HEK293T (cell line): ENCODE measurements at regions not wholly inside any gene's neighbourhood (a gene's known extent, or its start where the extent isn't known, plus 50 kb on each side); places are given as distances from the start of the nearest gene placed in this dataset.

Experiments used
- ARNT ChIP-seq: fragments of 450-650 bp; IDR thresholded peaks from 2 replicates; pipeline ENCODE4 v1.6.1; 2017; ENCODE audit warnings: mild to moderate bottlenecking
- BHLHE40 ChIP-seq: fragments of 450-650 bp; IDR thresholded peaks from 2 replicates; pipeline ENCODE4 v1.6.1; 2016; ENCODE audit warnings: mild to moderate bottlenecking, moderate library complexity, borderline replicate concordance
- ELF4 ChIP-seq: fragments of 450-650 bp; IDR thresholded peaks from 2 replicates; pipeline ENCODE4 v1.6.1; 2017; ENCODE audit warnings: antibody characterized with exemption
- FOXA1 ChIP-seq: fragments of 450-650 bp; IDR thresholded peaks from 2 replicates; pipeline ENCODE4 v1.6.1; 2016; ENCODE audit warnings: mild to moderate bottlenecking
- FOXK2 ChIP-seq: fragments of 450-650 bp; IDR thresholded peaks from 2 replicates; pipeline ENCODE4 v1.6.1; 2016; ENCODE audit warnings: mild to moderate bottlenecking
- FOXM1 ChIP-seq: fragments of 450-650 bp; IDR thresholded peaks from 2 replicates; pipeline ENCODE4 v1.6.1; 2017; ENCODE audit warnings: mild to moderate bottlenecking, borderline replicate concordance
- HDGF ChIP-seq: fragments of 450-650 bp; IDR thresholded peaks from 2 replicates; pipeline ENCODE4 v1.6.1; 2017; ENCODE audit warnings: antibody characterized with exemption, borderline replicate concordance
- LEF1 ChIP-seq: fragments of 450-650 bp; IDR thresholded peaks from 2 replicates; pipeline ENCODE4 v1.6.1; 2017; ENCODE audit warnings: mild to moderate bottlenecking, borderline replicate concordance
- NFRKB ChIP-seq: fragments of 450-650 bp; IDR thresholded peaks from 2 replicates; pipeline ENCODE4 v1.6.1; 2016; ENCODE audit warnings: mild to moderate bottlenecking, moderate library complexity
- PKNOX1 ChIP-seq: fragments of 450-650 bp; IDR thresholded peaks from 2 replicates; pipeline ENCODE4 v1.6.1; 2016
- SP1 ChIP-seq: fragments of 450-650 bp; IDR thresholded peaks from 2 replicates; pipeline ENCODE4 v1.6.1; 2017
- SUZ12 ChIP-seq: fragments of 450-650 bp; IDR thresholded peaks from 2 replicates; pipeline ENCODE4 v1.6.1; 2016; ENCODE audit warnings: mild to moderate bottlenecking
- TARDBP ChIP-seq: fragments of 450-650 bp; IDR thresholded peaks from 2 replicates; pipeline ENCODE4 v1.6.1; 2016
- ZNF384 ChIP-seq: fragments of 450-650 bp; IDR thresholded peaks from 2 replicates; pipeline ENCODE4 v1.6.1; 2016

- TF ChIP-seq FOXM1, result no peak
- no peak for TF ChIP-seq PKNOX1
- TF ChIP-seq ELF4, result no peak
- no peak for TF ChIP-seq ARNT
- TF ChIP-seq FOXK2, result no peak
- no peak for TF ChIP-seq TARDBP
- no peak for TF ChIP-seq SP1
- TF ChIP-seq SUZ12, result no peak
- TF ChIP-seq FOXA1, result no peak
- TF ChIP-seq NFRKB, result no peak
- TF ChIP-seq ZNF384, result no peak
- TF ChIP-seq HDGF, result no peak
- no peak for TF ChIP-seq LEF1
- no peak for TF ChIP-seq BHLHE40
Measured at GRCh38 chr3:43814461-43814860, 123.7 kb downstream of the ABHD5 start.
